HG03097 (cell line): ENCODE measurements at regions not wholly inside any gene's neighbourhood (a gene's known extent, or its start where the extent isn't known, plus 50 kb on each side); places are given as distances from the start of the nearest gene placed in this dataset.

Source experiments
- ATAC-seq: cut with Tn5 transposase; IDR thresholded peaks from one replicate; pipeline ENCODE4 v1.9.1; 2021; ENCODE audit not compliant: unreplicated experiment, low FRiP score

GRCh38 chr9:99282406-99282805, 60.3 kb downstream of the SEC61B start:
- no peak for ATAC-seq

DNA sequence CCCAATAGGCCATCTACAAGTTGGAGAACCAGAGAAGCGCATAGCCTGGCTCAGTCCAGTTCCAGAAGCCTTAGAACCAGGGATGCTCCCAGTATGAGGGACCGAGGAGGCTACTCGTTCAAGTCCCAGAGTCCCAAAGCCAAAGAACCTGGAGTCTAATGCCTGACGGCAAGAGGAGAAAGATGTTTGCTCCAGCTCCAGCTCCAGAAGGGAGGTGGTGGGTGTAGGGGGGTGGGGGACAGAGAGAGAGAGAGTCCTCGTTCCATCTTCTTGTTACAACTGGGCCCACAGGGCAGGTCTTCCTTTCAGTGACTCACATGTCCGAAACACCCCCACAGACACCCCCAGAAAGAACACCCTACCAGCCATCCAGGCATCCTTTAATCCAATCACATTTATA, 63.9 kb downstream of the SEC61B start:
- ATAC-seq, result no peak

DNA sequence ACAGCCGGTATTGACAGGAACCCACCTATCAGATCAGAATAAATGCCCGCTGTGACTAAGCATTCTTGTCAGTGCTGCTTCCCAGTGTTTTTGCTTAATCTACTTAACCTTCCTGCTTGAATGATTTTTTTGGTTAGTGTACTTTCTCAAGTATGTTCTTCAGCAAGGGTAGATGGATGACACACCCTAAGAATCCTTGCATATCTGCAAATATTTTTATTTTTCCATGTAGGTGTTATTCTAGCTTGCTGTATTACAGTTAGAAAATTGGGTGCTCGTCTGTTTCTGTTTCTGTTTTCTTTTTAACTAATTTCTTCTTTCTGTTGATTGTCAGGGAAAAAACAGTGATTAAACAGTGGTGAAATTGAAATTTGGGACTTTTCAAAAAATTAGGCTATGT, 64.5 kb downstream of the SEC61B start:
- no peak for ATAC-seq

GRCh38 chr9:99287641-99288040, 65.6 kb downstream of the SEC61B start:
- no peak for ATAC-seq

DNA sequence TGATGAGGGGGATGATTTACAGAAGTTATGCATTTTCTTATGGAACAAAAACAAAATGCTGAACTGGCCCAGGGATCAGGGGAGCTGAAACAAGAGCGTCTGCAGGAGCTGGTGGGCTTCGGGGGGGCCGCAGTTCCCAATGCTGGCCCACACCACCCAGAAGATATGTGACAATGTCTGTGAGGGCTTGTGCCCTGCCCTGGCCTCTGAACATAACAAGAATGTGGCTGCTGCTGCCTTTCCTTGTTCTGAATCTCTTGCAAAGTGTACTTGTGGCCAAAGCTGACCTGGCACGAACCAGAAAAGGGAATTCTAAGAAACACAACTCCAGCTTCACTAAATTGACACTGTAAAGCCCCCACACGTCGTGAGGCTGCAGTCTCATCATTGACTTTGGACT, 66.7 kb downstream of the SEC61B start:
- ATAC-seq, result no peak

- no peak for ATAC-seq
Observed at GRCh38 chr9:99294850-99295461, 72.9 kb downstream of the SEC61B start.

- ATAC-seq, result no peak
Observed at GRCh38 chr9:99296291-99296951, 74.3 kb downstream of the SEC61B start.

- ATAC-seq, result no peak
Observed at GRCh38 chr9:99298614-99299013, 76.5 kb downstream of the SEC61B start.

DNA sequence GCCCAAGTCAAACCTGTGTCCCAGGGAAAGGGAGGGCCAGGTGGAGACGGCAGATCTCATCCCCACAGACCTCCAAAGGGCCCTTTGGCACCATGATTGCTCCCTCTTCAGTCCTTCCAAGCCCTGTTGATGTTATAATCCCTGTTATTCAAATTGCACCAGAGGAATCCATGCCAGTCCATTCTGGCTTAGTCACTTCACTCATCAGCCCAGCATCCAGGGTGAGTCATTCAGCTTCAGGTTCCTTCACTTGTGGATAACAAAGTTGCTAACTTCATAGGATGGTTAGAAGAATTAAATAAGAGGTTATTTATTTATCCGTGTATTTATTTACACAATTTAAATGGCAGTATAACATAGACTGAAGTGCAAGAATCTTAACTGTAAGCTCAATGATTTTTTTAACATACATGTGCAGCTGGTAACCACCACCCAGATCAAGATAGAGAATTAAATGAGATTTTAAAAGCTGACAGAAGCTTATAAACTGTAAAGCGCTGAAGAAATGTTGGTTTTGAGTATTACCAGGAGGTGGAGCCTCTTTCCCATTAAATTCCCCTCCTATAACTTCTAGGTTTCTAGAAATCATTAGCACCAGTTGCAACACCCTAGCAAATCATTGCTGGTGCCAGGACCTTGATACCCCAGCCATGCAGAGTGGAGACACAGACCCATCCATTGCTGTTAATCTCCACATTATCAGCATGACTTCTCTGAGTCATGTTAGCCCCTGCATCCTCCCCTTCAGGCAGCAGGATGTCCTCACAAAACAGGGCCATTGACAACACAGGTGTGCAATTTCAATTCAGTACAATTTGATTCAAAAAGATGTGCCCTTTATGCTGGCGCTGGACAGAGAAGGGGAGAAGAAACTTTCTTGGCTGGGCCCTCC, 77.4 kb downstream of the SEC61B start:
- ATAC-seq, result no peak

DNA sequence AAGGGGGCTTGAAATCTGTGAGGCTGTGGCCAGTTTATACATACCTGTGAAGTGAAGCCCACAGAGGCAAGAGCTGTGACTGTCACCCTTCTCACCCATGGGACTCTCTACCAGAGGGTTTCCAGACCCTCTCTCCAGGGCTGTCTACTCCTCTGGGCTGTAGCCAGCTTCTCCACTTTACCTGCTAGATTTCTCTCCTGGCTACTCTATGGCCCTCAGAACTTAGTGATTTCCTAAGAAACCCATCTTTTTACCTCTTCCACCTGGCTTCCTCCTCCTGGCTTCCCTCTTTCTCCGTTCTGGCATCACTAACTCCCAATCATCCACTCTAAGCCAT, 78.0 kb downstream of the SEC61B start:
- no peak for ATAC-seq

DNA sequence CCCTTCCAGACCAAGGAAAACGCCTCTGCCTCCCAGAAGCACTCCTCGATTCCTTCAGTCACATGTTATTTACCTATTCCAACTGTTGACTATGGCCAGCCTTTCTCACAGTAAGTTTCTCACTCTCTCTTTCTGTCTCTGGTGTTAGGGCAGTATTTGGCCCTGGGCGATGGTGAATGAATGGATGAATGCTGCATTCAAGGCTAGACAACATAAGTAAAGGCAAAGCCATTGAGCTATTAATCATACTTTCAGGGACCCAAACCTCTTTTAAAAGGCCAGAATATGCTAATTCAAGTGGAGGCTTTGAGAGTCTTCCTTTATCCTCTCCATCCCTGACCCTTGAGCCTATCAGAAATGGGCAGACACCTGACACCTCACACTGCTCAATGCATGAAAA, 78.5 kb downstream of the SEC61B start:
- no peak for ATAC-seq

GRCh38 chr9:99303177-99303576, 81.1 kb downstream of the SEC61B start:
- ATAC-seq, result no peak

DNA sequence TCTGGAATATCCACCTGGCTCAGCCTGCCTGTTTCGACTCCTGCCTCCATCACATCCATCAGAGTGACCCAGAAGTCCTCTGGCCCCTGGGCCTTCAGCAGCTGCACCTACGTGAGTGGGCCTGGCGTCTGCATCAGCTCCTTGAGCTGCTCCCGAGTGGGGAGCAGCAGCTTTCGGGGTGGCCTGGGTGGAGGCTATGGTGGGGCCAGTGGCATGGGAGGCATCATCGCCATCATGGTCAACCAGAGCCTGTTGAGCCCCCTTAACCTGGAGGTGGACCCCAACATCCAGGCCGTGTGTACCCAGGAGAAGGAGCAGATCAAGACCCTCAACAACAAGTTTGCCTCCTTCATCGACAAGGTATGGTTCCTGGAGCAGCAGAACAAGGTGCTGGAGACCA, 83.0 kb downstream of the SEC61B start:
- no peak for ATAC-seq

DNA sequence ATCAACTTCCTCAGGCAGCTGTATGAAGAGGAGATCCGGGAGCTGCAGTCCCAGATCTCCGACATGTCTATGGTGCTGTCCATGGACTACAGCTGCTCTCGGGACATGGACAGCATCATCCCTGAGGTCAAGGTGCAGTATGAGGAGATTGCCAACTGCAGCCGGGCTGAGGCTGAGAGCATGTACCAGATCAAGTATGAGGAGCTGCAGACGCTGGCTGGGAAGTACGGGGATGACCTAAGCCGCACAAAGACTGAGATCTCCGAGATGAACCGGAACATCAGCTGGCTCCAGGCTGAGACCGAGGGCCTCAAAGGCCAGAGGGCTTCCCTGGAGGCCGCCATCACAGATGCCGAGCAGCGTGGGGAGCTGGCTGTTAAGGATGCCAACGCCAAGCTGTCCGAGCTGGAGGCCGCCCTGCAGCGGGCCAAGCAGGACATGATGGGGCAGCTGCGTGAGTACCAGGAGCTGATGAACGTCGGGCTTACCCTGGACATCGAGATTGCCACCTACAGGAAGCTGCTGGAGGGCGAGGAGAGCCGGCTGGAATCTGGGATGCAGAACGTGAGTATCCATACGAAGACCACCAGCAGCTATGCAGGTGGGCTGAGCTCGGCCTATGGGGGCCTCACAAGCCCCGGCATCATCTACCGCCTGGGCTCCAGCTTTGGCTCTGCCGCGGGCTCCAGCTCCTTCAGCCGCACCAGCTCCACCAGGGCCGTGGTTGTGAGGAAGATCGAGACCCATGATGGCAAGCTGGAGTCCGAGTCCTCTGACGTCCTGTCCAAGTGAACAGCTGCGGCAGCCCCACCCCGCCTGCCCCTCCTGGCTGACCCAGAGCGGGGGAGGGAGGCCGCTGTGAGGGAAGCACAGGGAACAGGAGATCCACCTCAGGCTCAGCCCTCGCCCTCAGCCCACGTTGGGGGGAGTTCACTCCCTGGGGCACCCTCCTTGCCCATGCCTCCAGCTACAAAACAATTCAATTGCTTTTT, 84.0 kb downstream of the SEC61B start:
- ATAC-seq, result no peak

DNA sequence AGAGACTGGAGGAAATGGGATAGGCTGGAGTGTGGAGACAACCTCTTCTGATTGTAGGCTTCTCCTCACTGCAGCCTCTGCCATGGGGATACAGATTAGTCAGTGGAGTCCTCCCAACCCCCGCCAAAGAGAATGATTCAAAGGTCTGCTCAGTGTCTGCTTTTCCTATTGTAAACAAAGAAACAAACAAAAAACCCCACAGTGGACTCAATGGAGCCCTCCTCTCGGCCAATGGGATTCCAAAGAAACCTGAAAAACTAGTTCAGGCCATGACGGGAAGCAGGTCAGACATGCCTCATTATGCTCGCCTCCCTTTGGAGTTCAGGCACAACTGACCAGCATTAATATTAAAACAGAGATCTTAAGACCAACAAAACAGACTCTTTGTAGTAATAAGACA, 85.8 kb downstream of the SEC61B start:
- no peak for ATAC-seq

GRCh38 chr9:99309141-99309939, 87.3 kb downstream of the SEC61B start:
- no peak for ATAC-seq

DNA sequence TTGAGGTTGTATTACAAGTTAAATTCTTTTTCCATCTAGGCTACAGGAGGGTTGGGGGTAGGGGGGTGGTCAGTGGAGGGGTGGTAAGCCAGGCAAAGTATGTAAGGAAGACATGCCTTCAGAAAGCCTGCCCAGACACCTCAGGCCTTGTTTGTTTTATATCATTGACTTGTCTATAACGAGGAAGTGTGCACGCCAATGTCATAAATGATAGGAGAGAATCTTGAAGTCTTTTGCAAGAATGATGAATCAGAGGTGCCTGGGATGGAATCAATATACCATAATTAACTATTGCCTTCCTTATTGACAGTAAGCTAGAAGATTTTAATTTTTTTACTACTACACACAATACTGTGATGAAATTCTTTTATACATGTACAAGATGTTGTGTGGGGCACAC, 90.7 kb downstream of the SEC61B start:
- no peak for ATAC-seq

DNA sequence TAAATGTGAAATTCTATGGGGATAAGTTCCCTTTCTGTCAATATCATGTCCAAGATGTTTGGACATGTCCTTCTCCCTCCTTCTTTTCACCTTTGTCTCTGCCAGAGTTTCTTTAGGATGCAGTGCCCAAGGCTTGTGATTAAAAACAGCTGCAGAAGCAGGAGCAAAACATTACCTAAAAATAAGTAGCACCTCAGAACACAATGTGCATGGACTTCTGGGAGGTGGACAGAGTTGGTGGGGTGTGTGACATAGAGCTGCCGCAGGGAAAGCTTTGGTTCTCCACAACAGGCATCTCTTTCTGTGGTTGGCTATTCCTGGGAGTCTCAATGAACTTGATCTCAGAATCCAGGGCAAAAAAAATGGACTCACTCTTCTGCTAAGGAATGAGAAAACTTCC, 97.0 kb downstream of the SEC61B start:
- ATAC-seq, result no peak

DNA sequence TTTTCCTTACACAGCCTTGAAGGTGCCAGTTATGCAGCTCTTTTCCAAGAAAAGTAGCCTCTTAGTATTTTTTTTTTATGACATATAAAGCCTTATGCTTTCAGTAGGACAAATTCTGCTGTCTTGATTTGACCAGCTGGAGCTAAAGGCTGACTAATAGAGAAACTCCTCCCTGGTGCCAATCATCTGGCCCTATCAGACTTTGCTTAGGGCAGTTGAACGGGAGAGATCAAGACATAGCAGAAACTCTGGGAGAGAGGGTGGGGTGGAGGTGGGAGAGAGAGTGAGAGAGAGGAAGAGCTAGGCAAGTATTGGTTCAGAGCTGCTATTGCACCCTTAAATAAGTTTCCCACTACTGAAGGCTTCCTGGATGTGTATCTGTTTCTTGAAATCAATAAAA, 100.2 kb downstream of the SEC61B start:
- ATAC-seq, result no peak
